Cardiac septum (tissue), 1 donor: ENCODE measurements at regions not wholly inside any gene's neighbourhood (a gene's known extent, or its start where the extent isn't known, plus 50 kb on each side); places are given as distances from the start of the nearest gene placed in this dataset.

ENCODE experiments used
- DNase-seq: peaks from one replicate; pipeline ENCODE4 v3.0.0-alpha.2; 2020; ENCODE audit warnings: low spot score
- intact Hi-C: fragments of 100-400 bp; cut with DNase I; formaldehyde crosslinking; loops from one replicate; pipeline ENCODE4 v1.14.0; 2022
- donor health status: DM: no; HTN: no; CAD: no.

DNA sequence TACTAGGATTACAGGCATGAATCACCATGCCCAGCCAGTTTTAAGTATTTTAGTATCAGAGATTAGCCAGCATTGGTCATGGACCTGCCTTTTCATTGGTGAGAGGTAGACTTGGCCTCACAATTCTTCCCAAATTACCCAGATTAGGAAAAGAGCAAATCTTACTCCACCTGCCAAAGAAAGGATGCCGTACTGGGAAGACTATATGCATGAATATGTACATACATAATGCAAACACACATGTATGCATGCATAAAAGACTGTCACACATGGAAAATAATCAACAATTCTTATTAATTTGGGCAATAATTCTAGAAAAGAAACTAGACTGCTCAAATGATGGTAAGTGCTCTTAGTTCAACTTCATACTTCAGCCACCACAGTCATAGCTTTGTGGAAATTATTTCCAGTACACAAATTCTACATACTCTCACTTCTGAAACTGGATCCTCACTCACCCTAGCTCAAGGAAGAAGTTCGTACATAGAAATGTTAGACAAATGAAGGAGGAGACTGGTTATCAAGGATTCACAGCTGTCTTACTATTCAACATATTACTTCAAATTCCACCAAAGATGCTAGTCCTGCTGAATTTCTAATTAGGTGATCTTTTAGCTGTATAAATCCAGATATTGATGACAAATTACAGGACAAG, 73.7 kb downstream of the MINAR2 start:
- DNase-seq = no peak
- intact Hi-C loops = no loop called here

DNA sequence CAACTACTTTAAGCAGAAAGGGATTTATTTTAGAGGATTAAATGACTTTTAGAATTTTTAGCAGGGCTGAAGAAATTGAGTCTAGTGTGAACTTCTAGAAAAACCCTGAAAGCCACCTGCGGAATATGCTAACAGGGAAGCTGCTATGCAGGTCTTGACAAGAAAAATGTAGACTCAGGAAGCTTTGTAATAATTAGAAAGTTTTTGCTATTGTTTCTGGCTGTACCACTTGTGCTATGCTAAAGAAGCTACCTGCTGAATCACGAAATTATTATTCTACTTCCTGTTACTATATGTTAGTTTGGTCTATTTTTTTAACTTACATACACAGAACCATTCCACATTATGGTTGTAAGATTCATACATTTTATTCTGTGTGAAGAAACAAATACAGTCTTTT, 74.0 kb upstream of the CHSY3 start:
- intact Hi-C loops = no loop called here
- DNase-seq = no peak

DNA sequence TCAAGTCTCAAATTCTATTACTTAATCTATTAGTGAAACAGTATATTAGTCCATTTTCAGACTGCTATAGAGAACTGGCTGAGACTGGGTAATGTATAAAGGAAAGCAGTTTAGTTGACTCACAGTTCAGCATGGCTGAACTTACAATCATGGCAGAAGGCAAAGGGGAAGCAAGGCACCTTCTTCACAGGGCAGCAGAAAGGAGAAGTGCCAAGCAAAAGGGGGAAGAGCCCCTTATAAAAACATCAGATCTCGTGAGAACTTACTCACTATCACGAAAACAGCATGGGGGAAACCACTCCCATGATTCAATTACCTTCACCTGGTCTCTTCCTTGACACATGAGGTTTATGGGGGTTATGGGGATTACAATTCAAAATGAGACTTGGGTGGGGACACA, 67.9 kb upstream of the CHSY3 start:
- no peak for DNase-seq
- intact Hi-C loops = no loop called here

DNA sequence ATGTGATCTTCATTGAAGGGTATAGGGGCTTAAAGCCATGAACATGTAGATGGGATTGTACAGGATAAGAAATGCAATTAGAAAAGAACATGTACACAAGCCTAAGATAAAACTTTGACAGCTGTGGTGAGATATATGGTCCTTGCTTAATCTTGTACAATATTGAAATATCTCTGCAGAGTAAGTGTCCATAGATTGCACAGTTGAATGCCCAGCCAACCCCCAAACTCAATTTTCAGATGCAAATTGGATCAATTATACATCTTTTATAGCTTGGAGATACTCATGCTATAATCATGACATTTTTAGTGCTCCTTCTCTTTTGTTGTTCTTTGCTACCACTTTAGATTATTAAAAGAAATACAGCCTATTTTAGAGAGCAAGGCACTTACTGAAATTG, 59.5 kb upstream of the CHSY3 start:
- no peak for DNase-seq
- intact Hi-C loops = no loop called here

DNA sequence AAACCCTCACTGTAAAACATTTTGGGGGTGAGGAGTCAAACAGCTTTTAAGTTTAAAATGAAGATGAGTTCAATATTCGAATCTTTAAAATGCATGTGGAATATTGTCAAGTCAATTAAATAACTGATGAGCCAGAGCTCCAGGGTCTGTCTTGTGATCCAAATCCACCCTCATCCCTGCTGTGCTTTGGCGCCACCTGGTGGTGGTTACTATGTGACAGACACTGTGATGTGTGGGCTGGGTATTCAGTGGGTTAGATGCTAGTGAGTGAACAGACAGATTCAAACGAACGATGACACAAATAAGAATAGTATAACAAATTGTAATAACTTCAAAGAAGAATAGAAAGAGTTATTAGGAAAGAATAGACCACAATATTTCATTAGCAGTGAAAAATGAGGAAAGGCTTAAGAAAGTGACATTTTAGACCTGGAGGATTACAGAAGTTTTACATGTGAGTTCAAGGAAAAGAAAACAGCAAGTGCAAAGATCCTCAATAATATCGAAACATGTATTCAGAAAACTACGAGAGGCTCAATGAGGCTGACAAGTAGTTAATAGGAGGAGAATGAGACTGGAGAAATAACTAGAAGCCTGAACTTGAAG, 51.4 kb upstream of the CHSY3 start:
- DNase-seq = peak; percentile 79
- intact Hi-C loops = loop anchor here (5.0 kb wide), 1 partner anchor 81 kb away; no protein-coding TSS in a partner anchor

DNA sequence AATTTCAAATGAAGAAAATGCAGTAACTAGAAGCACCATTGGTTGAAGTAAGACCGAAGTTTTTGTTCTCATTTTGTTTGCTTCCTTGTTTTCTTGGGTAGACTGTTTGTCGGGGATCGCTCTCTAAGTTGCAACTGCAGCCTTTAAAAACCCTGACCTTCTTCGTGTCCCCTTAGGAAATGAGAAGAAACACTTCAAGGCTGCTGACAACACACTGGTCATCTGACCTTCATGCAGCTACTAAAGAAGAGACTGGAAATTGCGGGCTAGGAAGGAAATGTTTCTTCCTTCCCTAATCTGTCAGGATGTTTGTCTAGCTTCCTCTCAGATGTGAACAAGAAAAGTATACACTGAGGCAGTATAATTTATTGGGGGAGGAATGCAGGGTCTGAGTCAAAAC, 50.7 kb upstream of the CHSY3 start:
- DNase-seq = no peak
- intact Hi-C loops = loop anchor here (5.0 kb wide), 1 partner anchor 81 kb away; no protein-coding TSS in a partner anchor
